ENCODE measurements at regions not wholly inside any gene's neighbourhood (a gene's known extent, or its start where the extent isn't known, plus 50 kb on each side); places are given as distances from the start of the nearest gene placed in this dataset.

- H3K27me3 ChIP-seq (ENCODE audit: low read depth) = no peaks in the 10 kb centered on the region
- no peaks in the 10 kb centered on the region for H3K9me3 ChIP-seq
- no peaks in the 10 kb centered on the region for H3K4me1 ChIP-seq
- no peak overlapping the region for H3K4me3 ChIP-seq
- H3K36me3 ChIP-seq = no peaks in the 10 kb centered on the region
- intact Hi-C loops (cut with DNase I) = no loop called here
- no peak for TF ChIP-seq CTCF (IDR thresholded peaks at IDR 0.05)
- peak in 1 of 2 donors; percentile 29 for ATAC-seq
- no peak for DNase-seq
- no peak overlapping the region for H3K27ac ChIP-seq
Measured at GRCh38 chr4:136337216-136337615, 1195.1 kb downstream of the PCDH18 start.

GRCh38 chr4:136336479-136336878 lies 1195.8 kb downstream of the PCDH18 start:
- TF ChIP-seq CTCF (IDR thresholded peaks at IDR 0.05) = no peak
- ATAC-seq = peak in 1 of 2 donors; percentile 11
- Histone ChIP-seq H3K9me3 (no peaks in the 10 kb centered on the region), H3K36me3 (no peaks in the 10 kb centered on the region), H3K27me3 (ENCODE audit: low read depth) (no peaks in the 10 kb centered on the region), H3K4me1 (no peaks in the 10 kb centered on the region), H3K27ac (no peak overlapping the region), H3K4me3 (no peak overlapping the region)
- no peak for DNase-seq
- intact Hi-C loops (cut with DNase I) = no loop called here

DNA sequence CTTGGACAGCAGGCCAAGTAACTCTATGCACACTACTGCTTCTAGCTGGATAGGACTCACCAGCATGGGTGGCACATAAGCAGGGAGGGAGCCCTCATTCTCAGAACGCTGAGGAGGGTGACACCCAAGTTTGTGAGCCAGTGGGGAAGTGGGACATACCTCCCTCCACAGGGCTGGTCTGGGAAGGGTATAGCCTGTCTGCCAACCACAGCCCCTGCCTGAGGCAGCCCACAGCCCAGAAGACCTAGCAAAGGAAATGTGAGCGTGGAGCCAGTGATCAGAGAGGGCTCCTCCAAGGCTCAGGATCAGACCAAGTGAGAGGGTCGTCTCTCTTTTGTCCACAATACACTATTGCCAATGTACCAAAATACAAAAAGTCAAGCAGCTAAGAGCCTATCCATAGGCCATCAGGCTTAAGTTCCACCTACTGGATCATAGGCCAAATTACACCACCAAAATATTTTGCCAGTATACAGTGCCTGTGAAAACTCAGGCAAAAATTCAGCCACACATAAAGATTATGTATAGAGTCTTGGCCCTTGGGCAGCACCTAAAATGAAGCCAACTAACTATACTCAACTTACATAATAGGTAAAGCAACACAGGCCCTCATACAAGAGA lies 1203.1 kb downstream of the PCDH18 start:
- no peaks in the 10 kb centered on the region for H3K27me3 ChIP-seq (ENCODE audit: low read depth)
- H3K27ac ChIP-seq = no peak overlapping the region
- H3K9me3 ChIP-seq = no peaks in the 10 kb centered on the region
- H3K36me3 ChIP-seq = no peaks in the 10 kb centered on the region
- no peak for TF ChIP-seq CTCF (IDR thresholded peaks at IDR 0.05)
- intact Hi-C loops (cut with DNase I) = no loop called here
- no peaks in the 10 kb centered on the region for H3K4me1 ChIP-seq
- no peak overlapping the region for H3K4me3 ChIP-seq
- peak in 1 of 2 donors; percentile 9 for ATAC-seq
- DNase-seq = no peak

- no peak for TF ChIP-seq CTCF (IDR thresholded peaks at IDR 0.05)
- no peaks in the 10 kb centered on the region for H3K9me3 ChIP-seq
- H3K4me1 ChIP-seq = no peaks in the 10 kb centered on the region
- no peak for DNase-seq
- ATAC-seq = no peak
- H3K36me3 ChIP-seq = no peaks in the 10 kb centered on the region
- no peak overlapping the region for H3K4me3 ChIP-seq
- intact Hi-C loops (cut with DNase I) = no loop called here
- H3K27ac ChIP-seq = no peak overlapping the region
- no peaks in the 10 kb centered on the region for H3K27me3 ChIP-seq (ENCODE audit: low read depth)
Measured at GRCh38 chr4:136328131-136328530, 1204.2 kb downstream of the PCDH18 start.

GRCh38 chr4:136320465-136320813 lies 1211.9 kb downstream of the PCDH18 start:
- H3K27ac ChIP-seq = no peak overlapping the region
- H3K9me3 ChIP-seq = no peaks in the 10 kb centered on the region
- H3K27me3 ChIP-seq (ENCODE audit: low read depth) = no peaks in the 10 kb centered on the region
- no peaks in the 10 kb centered on the region for H3K4me1 ChIP-seq
- ATAC-seq (peak in 1 of 2 donors; percentile 38), DNase-seq (no peak)
- TF ChIP-seq CTCF (IDR thresholded peaks at IDR 0.05) = no peak
- no peak overlapping the region for H3K4me3 ChIP-seq
- intact Hi-C loops (cut with DNase I) = no loop called here
- no peaks in the 10 kb centered on the region for H3K36me3 ChIP-seq

All from lower lobe of right lung (tissue), 2 donors.